Liver (tissue), 8 donors: ENCODE measurements at regions not wholly inside any gene's neighbourhood (a gene's known extent, or its start where the extent isn't known, plus 50 kb on each side); places are given as distances from the start of the nearest gene placed in this dataset.

Source experiments
- DNase-seq: peaks from one replicate; pipeline ENCODE4 v3.0.0-alpha.2; 2017; ENCODE audit warnings: low spot score
- H3K27ac ChIP-seq, 2 donors: one replicate each; pipeline ENCODE4 v1.7.0; 2013; ENCODE audit warnings: inconsistent platforms in 2 of 2, low read length in 2 of 2, control low read depth in 1 of 2, low read depth in 1 of 2, mild to moderate bottlenecking in 1 of 2
- H3K27me3 ChIP-seq, 4 donors: one replicate each; pipeline versions ENCODE4 v1.6.1 to v1.7.0; 2013; ENCODE audit warnings: low read length in 3 of 4, inconsistent platforms in 1 of 4, mild to moderate bottlenecking in 1 of 4, moderate library complexity in 1 of 4; ENCODE audit not compliant: control insufficient read depth in 4 of 4, insufficient read depth in 4 of 4
- H3K36me3 ChIP-seq, 4 donors: one replicate each; pipeline versions ENCODE4 v1.6.1 to v1.7.0; 2013; ENCODE audit warnings: low read length in 3 of 4, mild to moderate bottlenecking in 3 of 4, low read depth in 1 of 4, moderate library complexity in 1 of 4; ENCODE audit not compliant: control insufficient read depth in 4 of 4, insufficient read depth in 3 of 4
- H3K4me1 ChIP-seq, 4 donors: one replicate each; pipeline versions ENCODE4 v1.6.1 to v1.7.0; 2013; ENCODE audit warnings: low read length in 3 of 4, mild to moderate bottlenecking in 3 of 4, moderate library complexity in 1 of 4; ENCODE audit not compliant: control insufficient read depth in 4 of 4, insufficient read depth in 4 of 4
- H3K4me3 ChIP-seq, 3 donors: one replicate each; pipeline versions ENCODE4 v1.6.1 to v1.7.0; 2013; ENCODE audit warnings: low read length in 3 of 3, control low read depth in 1 of 3, low read depth in 1 of 3, mild to moderate bottlenecking in 1 of 3
- H3K9ac ChIP-seq, 2 donors: one replicate each; pipeline ENCODE4 v1.7.0; 2013; ENCODE audit warnings: low read length in 2 of 2, mild to moderate bottlenecking in 2 of 2, moderate library complexity in 2 of 2, control low read depth in 1 of 2, low read depth in 1 of 2
- H3K9me3 ChIP-seq, 4 donors: one replicate each; pipeline versions ENCODE4 v1.6.1 to v1.7.0; 2013; ENCODE audit warnings: low read length in 3 of 4; ENCODE audit not compliant: control insufficient read depth in 4 of 4
- EGR1 ChIP-seq, 2 donors: IDR thresholded peaks; 2 replicates each; pipeline ENCODE4 v1.6.1; 2016 to 2018; ENCODE audit warnings: antibody characterized with exemption in 2 of 2, low read depth in 2 of 2
- FOXA1 ChIP-seq: IDR thresholded peaks from 2 replicates; pipeline ENCODE4 v1.6.1; 2016; ENCODE audit warnings: antibody characterized with exemption
- FOXA2 ChIP-seq: IDR thresholded peaks from 2 replicates; pipeline ENCODE4 v1.6.1; 2016; ENCODE audit warnings: antibody characterized with exemption
- GABPA ChIP-seq, 2 donors: IDR thresholded peaks in 1 of 2; conservative IDR thresholded peaks in 1 of 2; 2 replicates each; pipeline ENCODE4 v1.6.1; 2016; ENCODE audit warnings: antibody characterized with exemption in 2 of 2, mild to moderate bottlenecking in 1 of 2, moderate library complexity in 1 of 2
- HNF4A ChIP-seq, 2 donors: conservative IDR thresholded peaks; 2 replicates each; pipeline ENCODE4 v1.6.1; 2016; ENCODE audit warnings: antibody characterized with exemption in 2 of 2, mild to moderate bottlenecking in 2 of 2
- HNF4G ChIP-seq: IDR thresholded peaks from 2 replicates; pipeline ENCODE4 v1.6.1; 2016; ENCODE audit warnings: antibody characterized with exemption
- JUND ChIP-seq, 2 donors: IDR thresholded peaks; 2 replicates each; pipeline ENCODE4 v1.6.1; 2016; ENCODE audit warnings: antibody characterized with exemption in 2 of 2
- NR2F2 ChIP-seq: IDR thresholded peaks from 2 replicates; pipeline ENCODE4 v1.6.1; 2016; ENCODE audit warnings: antibody characterized with exemption
- RXRA ChIP-seq, 2 donors: IDR thresholded peaks; 2 replicates each; pipeline ENCODE4 v1.6.1; 2017 to 2018; ENCODE audit warnings: antibody characterized with exemption in 2 of 2, mild to moderate bottlenecking in 1 of 2
- SP1 ChIP-seq: IDR thresholded peaks from 2 replicates; pipeline ENCODE4 v1.6.1; 2018; ENCODE audit warnings: antibody characterized with exemption, mild to moderate bottlenecking
- TAF1 ChIP-seq: conservative IDR thresholded peaks from 2 replicates; pipeline ENCODE4 v1.6.1; 2016; ENCODE audit warnings: antibody characterized with exemption, mild to moderate bottlenecking
- YY1 ChIP-seq: IDR thresholded peaks from 2 replicates; pipeline ENCODE4 v1.6.1; 2016; ENCODE audit warnings: antibody characterized with exemption, mild to moderate bottlenecking
- WGBS: extraction: QIAGEN DNeasy Blood & Tissue Kit; methylation state at CpG from one replicate; pipeline ENCODE4 v1.1.7; 2013; 5-methylcytosine and 5-hydroxymethylcytosine counted together
- TF ChIP-seq, protein P1 (sequence below): IDR thresholded peaks from 2 replicates; pipeline ENCODE4 v1.6.1; 2016; ENCODE audit warnings: antibody characterized with exemption
- TF ChIP-seq, protein P2 (sequence below): IDR thresholded peaks from 2 replicates; pipeline ENCODE4 v1.6.1; 2016; ENCODE audit warnings: antibody characterized with exemption
- TF ChIP-seq, protein P3 (sequence below): fragments of 150-350 bp; IDR thresholded peaks from 2 replicates; pipeline ENCODE4 v1.5.1; 2017; ENCODE audit warnings: improper control_type of control experiment, low read depth, low read length; ENCODE audit not compliant: missing input control
- TF ChIP-seq, protein P4 (sequence below): IDR thresholded peaks from 2 replicates; pipeline ENCODE4 v1.6.1; 2016; ENCODE audit warnings: antibody characterized with exemption, mild to moderate bottlenecking
- TF ChIP-seq, protein P5 (sequence below): IDR thresholded peaks from 2 replicates; pipeline ENCODE4 v1.6.1; 2016; ENCODE audit warnings: antibody characterized with exemption
- donor health status: healthy.
- donor health status: healthy.
- donor health status: healthy.
- donor health status: healthy.
- donor health status: healthy.

DNA sequence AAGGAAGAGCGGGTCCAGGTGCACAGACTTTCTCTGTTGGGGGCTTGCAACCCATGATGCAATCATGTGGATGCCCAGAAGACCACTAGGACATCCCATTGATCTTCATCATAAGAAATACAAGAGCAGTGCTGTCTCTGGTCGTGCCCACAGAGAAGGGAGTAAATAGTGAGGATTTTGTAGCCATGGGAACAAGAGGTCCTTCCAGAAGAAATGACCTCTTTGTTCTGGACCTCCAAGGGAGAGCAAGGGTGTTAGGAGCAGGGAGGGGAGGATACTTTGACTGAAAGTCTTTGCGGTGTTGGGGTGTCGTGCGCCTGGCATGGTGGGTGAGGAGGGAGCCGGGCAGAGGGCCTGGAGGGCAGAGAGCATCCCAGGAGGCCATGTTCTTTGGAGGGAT is 55.0 kb upstream of the EN2 start:
- no peak for TF ChIP-seq FOXA2
- TF ChIP-seq, protein P1, sequence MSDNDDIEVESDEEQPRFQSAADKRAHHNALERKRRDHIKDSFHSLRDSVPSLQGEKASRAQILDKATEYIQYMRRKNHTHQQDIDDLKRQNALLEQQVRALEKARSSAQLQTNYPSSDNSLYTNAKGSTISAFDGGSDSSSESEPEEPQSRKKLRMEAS, result no peak
- TF ChIP-seq HNF4A (conservative IDR thresholded peaks at IDR 0.05), result no peak
- TF ChIP-seq, protein P2, sequence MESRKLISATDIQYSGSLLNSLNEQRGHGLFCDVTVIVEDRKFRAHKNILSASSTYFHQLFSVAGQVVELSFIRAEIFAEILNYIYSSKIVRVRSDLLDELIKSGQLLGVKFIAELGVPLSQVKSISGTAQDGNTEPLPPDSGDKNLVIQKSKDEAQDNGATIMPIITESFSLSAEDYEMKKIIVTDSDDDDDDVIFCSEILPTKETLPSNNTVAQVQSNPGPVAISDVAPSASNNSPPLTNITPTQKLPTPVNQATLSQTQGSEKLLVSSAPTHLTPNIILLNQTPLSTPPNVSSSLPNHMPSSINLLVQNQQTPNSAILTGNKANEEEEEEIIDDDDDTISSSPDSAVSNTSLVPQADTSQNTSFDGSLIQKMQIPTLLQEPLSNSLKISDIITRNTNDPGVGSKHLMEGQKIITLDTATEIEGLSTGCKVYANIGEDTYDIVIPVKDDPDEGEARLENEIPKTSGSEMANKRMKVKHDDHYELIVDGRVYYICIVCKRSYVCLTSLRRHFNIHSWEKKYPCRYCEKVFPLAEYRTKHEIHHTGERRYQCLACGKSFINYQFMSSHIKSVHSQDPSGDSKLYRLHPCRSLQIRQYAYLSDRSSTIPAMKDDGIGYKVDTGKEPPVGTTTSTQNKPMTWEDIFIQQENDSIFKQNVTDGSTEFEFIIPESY, result no peak
- TF ChIP-seq JUND (IDR thresholded peaks at IDR 0.05), result no peak
- no peak for TF ChIP-seq TAF1
- TF ChIP-seq EGR1 (IDR thresholded peaks at IDR 0.05; ENCODE audit: low read depth in 2 of 2), result no peak
- TF ChIP-seq FOXA1, result no peak
- no peak for TF ChIP-seq SP1
- no peak for TF ChIP-seq YY1
- TF ChIP-seq HNF4G, result no peak
- TF ChIP-seq NR2F2, result no peak
- TF ChIP-seq, protein P3, sequence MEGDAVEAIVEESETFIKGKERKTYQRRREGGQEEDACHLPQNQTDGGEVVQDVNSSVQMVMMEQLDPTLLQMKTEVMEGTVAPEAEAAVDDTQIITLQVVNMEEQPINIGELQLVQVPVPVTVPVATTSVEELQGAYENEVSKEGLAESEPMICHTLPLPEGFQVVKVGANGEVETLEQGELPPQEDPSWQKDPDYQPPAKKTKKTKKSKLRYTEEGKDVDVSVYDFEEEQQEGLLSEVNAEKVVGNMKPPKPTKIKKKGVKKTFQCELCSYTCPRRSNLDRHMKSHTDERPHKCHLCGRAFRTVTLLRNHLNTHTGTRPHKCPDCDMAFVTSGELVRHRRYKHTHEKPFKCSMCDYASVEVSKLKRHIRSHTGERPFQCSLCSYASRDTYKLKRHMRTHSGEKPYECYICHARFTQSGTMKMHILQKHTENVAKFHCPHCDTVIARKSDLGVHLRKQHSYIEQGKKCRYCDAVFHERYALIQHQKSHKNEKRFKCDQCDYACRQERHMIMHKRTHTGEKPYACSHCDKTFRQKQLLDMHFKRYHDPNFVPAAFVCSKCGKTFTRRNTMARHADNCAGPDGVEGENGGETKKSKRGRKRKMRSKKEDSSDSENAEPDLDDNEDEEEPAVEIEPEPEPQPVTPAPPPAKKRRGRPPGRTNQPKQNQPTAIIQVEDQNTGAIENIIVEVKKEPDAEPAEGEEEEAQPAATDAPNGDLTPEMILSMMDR, result no peak
- TF ChIP-seq, protein P4, sequence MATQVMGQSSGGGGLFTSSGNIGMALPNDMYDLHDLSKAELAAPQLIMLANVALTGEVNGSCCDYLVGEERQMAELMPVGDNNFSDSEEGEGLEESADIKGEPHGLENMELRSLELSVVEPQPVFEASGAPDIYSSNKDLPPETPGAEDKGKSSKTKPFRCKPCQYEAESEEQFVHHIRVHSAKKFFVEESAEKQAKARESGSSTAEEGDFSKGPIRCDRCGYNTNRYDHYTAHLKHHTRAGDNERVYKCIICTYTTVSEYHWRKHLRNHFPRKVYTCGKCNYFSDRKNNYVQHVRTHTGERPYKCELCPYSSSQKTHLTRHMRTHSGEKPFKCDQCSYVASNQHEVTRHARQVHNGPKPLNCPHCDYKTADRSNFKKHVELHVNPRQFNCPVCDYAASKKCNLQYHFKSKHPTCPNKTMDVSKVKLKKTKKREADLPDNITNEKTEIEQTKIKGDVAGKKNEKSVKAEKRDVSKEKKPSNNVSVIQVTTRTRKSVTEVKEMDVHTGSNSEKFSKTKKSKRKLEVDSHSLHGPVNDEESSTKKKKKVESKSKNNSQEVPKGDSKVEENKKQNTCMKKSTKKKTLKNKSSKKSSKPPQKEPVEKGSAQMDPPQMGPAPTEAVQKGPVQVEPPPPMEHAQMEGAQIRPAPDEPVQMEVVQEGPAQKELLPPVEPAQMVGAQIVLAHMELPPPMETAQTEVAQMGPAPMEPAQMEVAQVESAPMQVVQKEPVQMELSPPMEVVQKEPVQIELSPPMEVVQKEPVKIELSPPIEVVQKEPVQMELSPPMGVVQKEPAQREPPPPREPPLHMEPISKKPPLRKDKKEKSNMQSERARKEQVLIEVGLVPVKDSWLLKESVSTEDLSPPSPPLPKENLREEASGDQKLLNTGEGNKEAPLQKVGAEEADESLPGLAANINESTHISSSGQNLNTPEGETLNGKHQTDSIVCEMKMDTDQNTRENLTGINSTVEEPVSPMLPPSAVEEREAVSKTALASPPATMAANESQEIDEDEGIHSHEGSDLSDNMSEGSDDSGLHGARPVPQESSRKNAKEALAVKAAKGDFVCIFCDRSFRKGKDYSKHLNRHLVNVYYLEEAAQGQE, result no peak
- no peak for TF ChIP-seq RXRA (IDR thresholded peaks at IDR 0.05)
- TF ChIP-seq, protein P5, sequence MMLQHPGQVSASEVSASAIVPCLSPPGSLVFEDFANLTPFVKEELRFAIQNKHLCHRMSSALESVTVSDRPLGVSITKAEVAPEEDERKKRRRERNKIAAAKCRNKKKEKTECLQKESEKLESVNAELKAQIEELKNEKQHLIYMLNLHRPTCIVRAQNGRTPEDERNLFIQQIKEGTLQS, result no peak
- no peak for TF ChIP-seq GABPA (IDR thresholded peaks at IDR 0.05 in 1 of 2, conservative IDR thresholded peaks at IDR 0.05 in 1 of 2)
- 84% methylated on average over 6 of the region's 6 CpGs for WGBS
- Histone ChIP-seq H3K9me3 (peaks cover 0 to 2% (median 0%) of the 10 kb centered on the region in 4 donors), H3K9ac (no peak overlapping the region), H3K36me3 (no peaks in the 10 kb centered on the region), H3K27me3 (peaks cover 0 to 2% (median 1%) of the 10 kb centered on the region in 4 donors), H3K4me3 (no peak overlapping the region), H3K4me1 (peaks cover 0 to 3% (median 0%) of the 10 kb centered on the region in 4 donors), H3K27ac (no peak overlapping the region)
- no peak for DNase-seq

DNA sequence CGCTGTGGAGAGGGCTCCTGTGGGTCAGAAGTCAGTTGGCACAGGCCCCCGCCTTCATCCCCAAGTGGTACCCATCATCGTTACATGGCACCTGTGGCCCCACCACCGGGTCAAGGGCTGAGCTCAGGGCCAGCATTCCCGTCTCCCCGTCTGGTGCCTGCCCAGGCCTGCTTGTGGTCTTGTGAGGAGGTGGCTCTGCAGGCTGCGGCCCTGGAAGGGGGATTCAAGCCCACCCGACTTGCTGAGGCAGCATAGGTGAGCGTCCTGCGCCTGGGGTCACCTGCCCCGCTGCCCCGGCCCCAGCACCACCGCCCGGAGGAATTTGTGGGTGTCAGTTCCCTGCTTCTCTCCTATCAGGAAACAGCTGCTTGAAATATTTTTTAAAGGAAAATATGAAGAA is 53.0 kb upstream of the EN2 start:
- H3K9me3 ChIP-seq, result peaks cover 0 to 2% (median 0%) of the 10 kb centered on the region in 4 donors
- no peak overlapping the region for H3K4me3 ChIP-seq
- peaks cover 0 to 7% (median 0%) of the 10 kb centered on the region in 4 donors for H3K4me1 ChIP-seq
- 73% methylated on average over 14 of the region's 14 CpGs for WGBS
- H3K27me3 ChIP-seq, result peaks cover 0 to 2% (median 2%) of the 10 kb centered on the region in 4 donors
- no peaks in the 10 kb centered on the region for H3K36me3 ChIP-seq
- no peak for DNase-seq
- no peak overlapping the region for H3K27ac ChIP-seq
- H3K9ac ChIP-seq, result no peak overlapping the region
- TF ChIP-seq HNF4A (conservative IDR thresholded peaks at IDR 0.05) (no peak), FOXA1 (no peak), YY1 (no peak), NR2F2 (no peak), GABPA (IDR thresholded peaks at IDR 0.05 in 1 of 2, conservative IDR thresholded peaks at IDR 0.05 in 1 of 2) (no peak), HNF4G (no peak), RXRA (IDR thresholded peaks at IDR 0.05) (no peak), JUND (IDR thresholded peaks at IDR 0.05) (no peak), EGR1 (IDR thresholded peaks at IDR 0.05; ENCODE audit: low read depth in 2 of 2) (no peak), SP1 (no peak), FOXA2 (no peak)
- TF ChIP-seq, protein P5, result no peak
- TF ChIP-seq, protein P1, result no peak
- TF ChIP-seq, protein P4, result no peak
